C4-2B (cell line): ENCODE measurements at regions not wholly inside any gene's neighbourhood (a gene's known extent, or its start where the extent isn't known, plus 50 kb on each side); places are given as distances from the start of the nearest gene placed in this dataset.

ENCODE experiments used
- H3K27ac ChIP-seq: fragments of 450-650 bp; 2 replicates; pipeline ENCODE4 v1.5.1; 2017
- ZFX ChIP-seq: fragments of 450-650 bp; IDR thresholded peaks from 2 replicates; pipeline ENCODE4 v1.6.1; 2017
- TF ChIP-seq, protein P1 (sequence below): fragments of 450-650 bp; conservative IDR thresholded peaks from 2 replicates; pipeline ENCODE4 v1.5.1; 2017; ENCODE audit warnings: mild to moderate bottlenecking

DNA sequence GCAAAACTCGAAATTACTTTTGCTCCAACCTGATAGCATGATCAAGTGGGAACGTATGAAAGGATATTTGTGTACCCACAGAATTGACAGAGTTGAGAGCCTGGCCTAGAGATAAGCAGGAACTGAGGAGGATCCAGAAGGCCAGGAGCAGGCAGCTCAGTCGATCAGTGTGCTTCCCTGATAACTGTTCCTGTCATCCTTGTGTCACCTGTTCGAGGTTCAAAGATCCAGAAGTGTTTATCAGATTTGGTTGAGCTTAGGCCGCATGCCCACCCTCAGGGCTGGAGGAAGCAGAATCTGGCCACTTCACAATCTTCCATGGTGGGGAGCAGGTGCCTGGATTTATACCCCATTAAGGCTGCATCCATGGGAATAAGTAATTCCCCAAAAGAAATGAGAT, 124.8 kb downstream of the QRSL1 start:
- TF ChIP-seq ZFX, result no peak
- TF ChIP-seq, protein P1, sequence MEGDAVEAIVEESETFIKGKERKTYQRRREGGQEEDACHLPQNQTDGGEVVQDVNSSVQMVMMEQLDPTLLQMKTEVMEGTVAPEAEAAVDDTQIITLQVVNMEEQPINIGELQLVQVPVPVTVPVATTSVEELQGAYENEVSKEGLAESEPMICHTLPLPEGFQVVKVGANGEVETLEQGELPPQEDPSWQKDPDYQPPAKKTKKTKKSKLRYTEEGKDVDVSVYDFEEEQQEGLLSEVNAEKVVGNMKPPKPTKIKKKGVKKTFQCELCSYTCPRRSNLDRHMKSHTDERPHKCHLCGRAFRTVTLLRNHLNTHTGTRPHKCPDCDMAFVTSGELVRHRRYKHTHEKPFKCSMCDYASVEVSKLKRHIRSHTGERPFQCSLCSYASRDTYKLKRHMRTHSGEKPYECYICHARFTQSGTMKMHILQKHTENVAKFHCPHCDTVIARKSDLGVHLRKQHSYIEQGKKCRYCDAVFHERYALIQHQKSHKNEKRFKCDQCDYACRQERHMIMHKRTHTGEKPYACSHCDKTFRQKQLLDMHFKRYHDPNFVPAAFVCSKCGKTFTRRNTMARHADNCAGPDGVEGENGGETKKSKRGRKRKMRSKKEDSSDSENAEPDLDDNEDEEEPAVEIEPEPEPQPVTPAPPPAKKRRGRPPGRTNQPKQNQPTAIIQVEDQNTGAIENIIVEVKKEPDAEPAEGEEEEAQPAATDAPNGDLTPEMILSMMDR, result no peak
- no peak overlapping the region for H3K27ac ChIP-seq

DNA sequence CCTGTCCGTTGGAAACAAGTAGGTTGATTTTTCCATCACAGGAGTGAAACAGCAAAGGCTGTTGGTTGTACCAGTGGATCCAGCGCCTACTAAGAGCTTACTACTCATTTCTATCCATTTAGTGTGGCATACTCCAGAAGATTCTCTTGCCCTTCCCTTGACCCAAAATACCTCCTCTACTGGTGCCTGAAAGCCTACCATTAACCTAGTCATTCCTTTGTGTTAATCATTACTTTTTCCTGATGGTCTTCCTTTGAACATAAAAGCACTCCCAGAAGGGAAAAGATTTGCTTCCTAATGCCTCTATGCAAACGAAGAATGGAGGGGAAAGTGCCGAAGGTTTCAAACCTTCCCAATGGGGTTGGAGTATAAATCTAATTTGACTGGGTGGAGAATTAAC, 123.3 kb downstream of the QRSL1 start:
- H3K27ac ChIP-seq, result no peak overlapping the region

DNA sequence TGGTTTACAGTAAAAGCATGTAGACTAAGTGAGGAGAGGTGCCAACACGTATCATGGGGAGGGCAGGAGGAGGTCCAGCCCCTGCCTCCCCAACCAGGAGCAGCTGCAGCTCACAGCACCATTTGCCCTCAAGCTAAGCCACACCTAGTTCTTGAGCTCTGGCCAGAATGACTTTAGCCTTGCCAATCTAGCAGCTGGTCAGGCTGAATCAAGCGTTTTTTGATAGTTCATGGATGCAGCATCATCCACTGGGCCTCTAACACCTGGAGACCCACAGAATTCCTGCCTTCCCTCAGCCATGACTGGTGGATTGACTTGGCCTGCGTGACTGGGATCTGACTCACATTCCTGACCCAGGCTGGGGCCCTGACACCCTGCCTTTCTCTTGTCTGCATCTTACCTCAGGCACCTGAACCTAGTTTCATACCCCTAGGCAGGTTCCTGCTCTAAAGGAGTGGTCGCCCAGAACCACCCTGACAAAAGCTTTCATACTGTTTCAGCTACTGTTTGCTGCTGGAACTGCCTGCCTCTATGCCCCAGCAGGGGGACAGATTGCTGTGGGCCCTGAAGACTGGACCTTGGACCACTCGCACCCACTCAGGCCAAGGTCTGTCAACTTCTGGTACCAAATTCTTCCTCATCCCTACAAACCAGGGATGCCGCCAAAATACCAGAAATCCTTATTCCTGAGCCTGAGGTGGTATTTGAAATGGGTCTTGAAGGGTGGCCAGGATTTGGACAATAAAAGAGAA, 122.3 kb downstream of the QRSL1 start:
- H3K27ac ChIP-seq, result no peak overlapping the region
- TF ChIP-seq, protein P1, result no peak
- TF ChIP-seq ZFX, result no peak

More for the DNA sequence above, 123.3 kb downstream of the QRSL1 start:
- TF ChIP-seq ZFX, result no peak
- TF ChIP-seq, protein P1, result no peak

DNA sequence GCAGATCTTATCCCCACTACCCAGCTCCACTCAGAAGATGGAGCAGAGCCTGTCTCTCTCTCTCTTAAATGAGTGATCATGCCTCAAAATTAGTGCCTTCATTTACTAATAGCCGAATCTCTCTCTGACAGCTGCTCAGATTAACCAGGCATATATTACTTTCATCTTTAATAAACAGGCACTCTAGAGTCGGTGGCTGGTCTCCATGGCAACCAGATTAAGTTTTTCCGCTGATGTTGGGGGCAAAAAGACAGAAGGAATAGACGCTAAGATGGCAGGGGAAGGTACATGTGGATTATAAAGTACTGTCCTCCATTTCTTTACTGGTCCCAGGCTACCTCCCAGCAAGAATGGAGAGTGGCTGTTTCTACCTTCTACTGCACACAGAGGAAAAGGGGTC, 121.6 kb downstream of the QRSL1 start:
- no peak overlapping the region for H3K27ac ChIP-seq
- TF ChIP-seq, protein P1, result no peak
- no peak for TF ChIP-seq ZFX

DNA sequence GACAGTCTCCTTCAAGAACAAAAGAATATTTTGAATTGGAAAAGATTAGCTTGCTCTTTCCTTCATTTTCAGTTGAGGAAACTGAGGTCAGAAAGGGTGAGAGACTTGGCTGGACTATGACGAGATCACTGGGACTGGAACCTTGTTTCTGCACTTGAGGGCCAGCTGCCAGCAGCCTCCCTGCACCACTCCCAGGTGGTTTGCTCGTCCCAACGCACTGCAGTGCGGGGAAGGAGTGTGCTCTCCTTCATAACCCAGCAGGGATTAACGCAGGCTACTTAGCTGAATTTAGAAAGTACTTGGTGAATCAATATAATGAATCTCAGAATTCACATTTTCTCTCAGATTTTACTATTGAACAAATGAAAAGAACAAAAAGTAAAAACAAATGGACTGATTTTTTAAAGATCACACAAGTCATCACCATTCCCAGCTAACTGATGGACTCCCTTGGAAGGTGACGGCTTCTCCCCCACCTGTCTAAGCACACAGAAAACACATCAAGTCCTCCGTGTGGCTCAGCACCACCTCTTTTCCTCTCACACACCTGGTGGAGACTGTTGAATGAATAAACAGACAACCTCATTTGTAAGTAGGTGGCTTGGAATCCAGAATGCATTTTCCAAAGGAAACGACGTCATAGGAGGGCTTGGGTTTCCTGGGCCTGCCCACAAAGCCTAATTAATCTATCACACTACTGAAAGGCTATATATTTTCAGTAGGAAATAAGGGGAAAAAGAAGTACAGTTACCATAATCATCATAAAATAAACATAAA, 121.0 kb downstream of the QRSL1 start:
- H3K27ac ChIP-seq, result no peak overlapping the region
- TF ChIP-seq, protein P1, result no peak
- no peak for TF ChIP-seq ZFX

DNA sequence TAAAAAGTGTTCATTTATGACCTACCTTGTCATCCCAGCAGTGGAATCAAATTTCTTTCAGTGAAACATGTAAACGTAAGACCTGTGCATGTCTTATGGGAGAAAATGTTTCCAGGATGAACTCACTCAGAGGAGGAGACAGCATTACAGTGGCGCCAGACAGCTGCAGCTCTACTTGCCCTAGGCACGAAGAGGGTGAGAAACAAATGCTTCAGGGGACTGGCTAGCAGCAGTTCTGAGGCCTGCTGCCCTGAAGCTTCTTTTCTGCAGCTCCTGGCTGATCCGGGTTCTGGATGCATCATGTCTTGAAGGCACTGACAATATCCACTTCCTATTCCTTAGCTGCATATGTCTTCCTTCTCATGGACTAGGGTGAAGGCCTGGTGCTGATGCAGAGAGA, 120.2 kb downstream of the QRSL1 start:
- no peak overlapping the region for H3K27ac ChIP-seq
- TF ChIP-seq, protein P1, result no peak
- no peak for TF ChIP-seq ZFX

DNA sequence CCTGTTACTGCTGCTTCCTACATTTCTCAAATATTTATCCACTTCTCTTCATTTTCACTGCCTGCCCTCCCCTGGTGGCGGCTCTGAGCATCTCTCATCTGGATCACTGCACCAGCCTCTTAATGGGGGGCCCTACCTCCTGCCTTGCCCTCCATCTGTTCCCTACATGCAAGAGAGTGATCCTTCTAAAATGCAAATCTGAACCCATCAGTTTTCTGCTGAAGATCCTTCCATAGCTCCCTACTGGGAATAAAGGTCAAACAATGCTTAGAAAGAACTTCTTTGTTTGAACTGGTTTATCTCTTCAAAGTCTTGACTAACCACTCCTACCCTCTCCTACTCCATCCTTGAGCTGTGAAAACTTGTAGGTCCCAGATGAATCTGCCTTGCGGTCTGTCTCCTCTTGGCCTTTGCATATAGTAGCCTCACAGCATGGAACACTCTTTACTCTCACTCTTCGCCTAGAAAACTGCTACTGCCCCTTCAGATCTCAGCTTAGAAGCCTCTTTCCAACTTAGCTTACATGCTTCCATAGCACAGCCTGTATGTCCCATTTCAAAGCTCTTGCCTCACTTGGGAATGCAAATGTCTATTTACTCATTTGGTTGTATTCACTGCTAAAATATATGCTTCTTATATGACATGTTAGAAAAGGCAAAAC, 119.3 kb downstream of the QRSL1 start:
- no peak for TF ChIP-seq ZFX
- TF ChIP-seq, protein P1, result no peak; the same call in 1 of the 2 replicates
- H3K27ac ChIP-seq, result no peak overlapping the region
